KMS-11 (cell line): ENCODE measurements at regions not wholly inside any gene's neighbourhood (a gene's known extent, or its start where the extent isn't known, plus 50 kb on each side); places are given as distances from the start of the nearest gene placed in this dataset.

Experiments
- H2AFZ ChIP-seq: fragments of 200-600 bp; sonication (generic); 2 replicates; pipeline ENCODE4 v1.6.1; 2016; ENCODE audit warnings: antibody characterized with exemption, mixed run types, low read depth
- H3K27ac ChIP-seq: fragments of 200-600 bp; sonication (generic); 2 replicates; pipeline ENCODE4 v1.6.1; 2016; ENCODE audit warnings: mild to moderate bottlenecking, mixed run types
- H3K27me3 ChIP-seq: fragments of 200-600 bp; sonication (generic); 2 replicates; pipeline ENCODE4 v1.6.1; 2017; ENCODE audit warnings: mild to moderate bottlenecking, low read depth, mixed run types, moderate library complexity; ENCODE audit not compliant: insufficient read depth
- H3K36me3 ChIP-seq: fragments of 200-600 bp; sonication (generic); 2 replicates; pipeline ENCODE4 v1.6.1; 2017; ENCODE audit warnings: mild to moderate bottlenecking, mixed run types; ENCODE audit not compliant: insufficient read depth
- H3K4me1 ChIP-seq: fragments of 200-600 bp; sonication (generic); 2 replicates; pipeline ENCODE4 v1.6.1; 2016; ENCODE audit warnings: mild to moderate bottlenecking, low read depth, mixed run types; ENCODE audit not compliant: poor library complexity, severe bottlenecking
- H3K4me2 ChIP-seq: fragments of 200-600 bp; sonication (generic); 2 replicates; pipeline ENCODE4 v1.7.0; 2016; ENCODE audit warnings: mild to moderate bottlenecking, mixed run types
- H3K4me3 ChIP-seq: fragments of 200-600 bp; sonication (generic); IDR thresholded peaks from 2 replicates; pipeline ENCODE4 v1.6.1; 2017; ENCODE audit warnings: low read depth, low read length, mixed read lengths; ENCODE audit not compliant: insufficient read depth
- H3K79me2 ChIP-seq: fragments of 200-600 bp; sonication (generic); 2 replicates; pipeline ENCODE4 v1.6.1; 2016; ENCODE audit warnings: low read depth, mixed run types; ENCODE audit not compliant: insufficient read depth
- H3K9ac ChIP-seq: fragments of 200-600 bp; sonication (generic); 2 replicates; pipeline ENCODE4 v1.6.1; 2016; ENCODE audit warnings: mild to moderate bottlenecking, mixed run types
- H4K20me1 ChIP-seq: fragments of 200-600 bp; sonication (generic); 2 replicates; pipeline ENCODE4 v1.6.1; 2016; ENCODE audit warnings: mild to moderate bottlenecking, mixed run types; ENCODE audit not compliant: insufficient read depth
- CTCF ChIP-seq: fragments of 200-600 bp; sonication (generic); conservative IDR thresholded peaks from 2 replicates; pipeline ENCODE4 v1.6.1; 2017; ENCODE audit warnings: low read depth, mild to moderate bottlenecking, antibody characterized with exemption, low read length, moderate library complexity, mixed read lengths

DNA sequence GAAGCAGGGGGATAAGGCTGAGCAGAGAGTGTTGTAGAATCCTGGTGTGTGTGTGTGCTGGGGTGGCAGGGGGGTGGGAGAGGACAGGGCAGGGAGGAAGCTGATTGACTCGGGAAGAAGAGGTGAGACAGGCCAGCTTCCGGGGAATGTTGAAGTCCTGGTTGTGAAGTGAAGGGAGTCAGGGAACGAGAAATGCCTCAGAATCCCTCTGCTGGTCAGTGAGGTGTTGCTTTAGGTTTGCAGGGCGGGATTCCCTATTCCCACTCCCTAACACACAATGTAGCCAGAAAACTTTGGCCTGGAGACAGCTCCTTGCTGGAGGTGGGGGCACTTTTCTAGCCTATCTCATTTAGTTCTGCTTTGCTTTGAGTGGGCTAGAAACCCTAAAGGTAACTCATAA, 265.1 kb downstream of the HAUS1 start:
- TF ChIP-seq CTCF: no peak
- H3K79me2 ChIP-seq: no peaks in the 10 kb centered on the region
- no peak overlapping the region for H3K4me2 ChIP-seq
- H3K27me3 ChIP-seq: no peaks in the 10 kb centered on the region
- H3K4me3 ChIP-seq: no peak overlapping the region
- H4K20me1 ChIP-seq: no peaks in the 10 kb centered on the region
- H3K9ac ChIP-seq: no peak overlapping the region
- H2AFZ ChIP-seq: no peak overlapping the region
- no peaks in the 10 kb centered on the region for H3K36me3 ChIP-seq
- no peaks in the 10 kb centered on the region for H3K4me1 ChIP-seq
- no peak overlapping the region for H3K27ac ChIP-seq

DNA sequence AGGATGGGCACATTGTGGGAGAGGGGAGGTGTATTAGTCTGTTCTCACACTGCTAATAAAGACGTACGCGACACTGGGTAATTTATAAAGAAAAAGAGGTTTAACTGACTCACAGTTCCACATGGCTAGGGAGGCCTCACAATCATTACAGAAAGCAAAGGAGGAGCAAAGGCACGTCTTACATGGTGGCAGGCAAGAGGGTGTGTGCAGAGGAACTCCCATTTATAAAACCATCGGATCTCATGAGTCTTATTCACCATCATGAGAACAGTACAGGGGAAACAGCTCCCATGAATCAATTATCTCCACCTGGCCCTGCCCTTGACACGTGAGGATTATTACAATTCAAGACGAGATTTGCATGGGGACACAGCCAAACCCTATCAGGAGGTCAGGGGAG, 266.7 kb downstream of the HAUS1 start:
- Histone ChIP-seq H3K79me2 (no peaks in the 10 kb centered on the region), H3K27ac (no peak overlapping the region), H3K36me3 (no peaks in the 10 kb centered on the region), H2AFZ (no peak overlapping the region), H3K4me1 (no peaks in the 10 kb centered on the region), H3K4me3 (no peak overlapping the region), H3K27me3 (no peaks in the 10 kb centered on the region), H4K20me1 (no peaks in the 10 kb centered on the region), H3K4me2 (no peak overlapping the region), H3K9ac (no peak overlapping the region)
- no peak for TF ChIP-seq CTCF

- Histone ChIP-seq H3K36me3 (no peaks in the 10 kb centered on the region), H3K9ac (no peak overlapping the region), H4K20me1 (no peaks in the 10 kb centered on the region), H2AFZ (no peak overlapping the region), H3K4me1 (no peaks in the 10 kb centered on the region), H3K79me2 (no peaks in the 10 kb centered on the region), H3K27ac (no peak overlapping the region), H3K27me3 (no peaks in the 10 kb centered on the region), H3K4me3 (no peak overlapping the region), H3K4me2 (no peak overlapping the region)
- no peak for TF ChIP-seq CTCF
These were observed 268.5 kb downstream of the HAUS1 start for GRCh38 chr18:46372670-46373069.

DNA sequence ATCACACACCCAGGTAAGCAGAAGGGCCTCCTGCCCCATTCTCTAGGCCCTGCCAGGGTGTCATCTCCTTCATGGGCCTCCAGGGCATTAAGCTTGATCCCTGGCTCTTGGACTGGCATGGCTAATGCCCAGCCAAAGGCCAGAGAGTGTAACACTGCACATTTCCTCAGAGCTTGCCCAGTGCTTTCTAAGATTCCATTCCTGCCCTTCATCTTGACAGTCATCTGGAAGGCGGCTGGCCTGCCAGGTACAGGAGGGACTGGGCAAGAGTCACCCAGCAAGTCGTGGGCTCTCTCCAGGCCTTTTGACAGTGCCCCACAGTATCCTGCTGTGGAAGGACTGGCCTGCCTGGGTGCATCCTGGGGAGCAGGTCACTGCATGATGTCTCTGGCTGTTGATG, 268.9 kb downstream of the HAUS1 start:
- no peak overlapping the region for H3K4me2 ChIP-seq
- H4K20me1 ChIP-seq: no peaks in the 10 kb centered on the region
- H3K36me3 ChIP-seq: no peaks in the 10 kb centered on the region
- H3K27ac ChIP-seq: no peak overlapping the region
- H3K79me2 ChIP-seq: no peaks in the 10 kb centered on the region
- no peak overlapping the region for H3K4me3 ChIP-seq
- H3K9ac ChIP-seq: no peak overlapping the region
- H2AFZ ChIP-seq: no peak overlapping the region
- no peaks in the 10 kb centered on the region for H3K27me3 ChIP-seq
- H3K4me1 ChIP-seq: no peaks in the 10 kb centered on the region
- TF ChIP-seq CTCF: no peak

GRCh38 chr18:46373791-46374190, 269.6 kb downstream of the HAUS1 start:
- Histone ChIP-seq H3K4me3 (no peak overlapping the region), H4K20me1 (no peaks in the 10 kb centered on the region), H3K79me2 (no peaks in the 10 kb centered on the region), H3K9ac (no peak overlapping the region), H3K27me3 (no peaks in the 10 kb centered on the region), H3K4me1 (no peaks in the 10 kb centered on the region), H3K4me2 (no peak overlapping the region), H2AFZ (no peak overlapping the region), H3K36me3 (no peaks in the 10 kb centered on the region), H3K27ac (no peak overlapping the region)
- no peak for TF ChIP-seq CTCF
